PC-3 (cell line): ENCODE measurements at regions not wholly inside any gene's neighbourhood (a gene's known extent, or its start where the extent isn't known, plus 50 kb on each side); places are given as distances from the start of the nearest gene placed in this dataset.
"Not testable (repeated sequence)": the region's sequence is repeated elsewhere in the genome, so short reads cannot be mapped to it uniquely, and the experiment has no call there.

Source experiments
- ATAC-seq: fragments of 200-7000 bp; cut with Tn5 transposase; 2 replicates; pipeline ENCODE4 v1.9.1; 2020; ENCODE audit warnings: mild to moderate bottlenecking, moderate library complexity
- BruUV-seq: library from RNA; stranded (reverse); fragments of 400-500 nt; replicated peaks from 2 replicates; lab custom pipeline; 2021; lab: Mats Ljungman, UMichigan
- CTCF ChIA-PET: fragments of 300-600 bp; sonication (Branson Sonifier 250); formaldehyde crosslinking; loops from one replicate; lab custom pipeline; 2022; ENCODE audit warnings: antibody characterized with exemption; lab: Charles Lee
- POLR2A ChIA-PET: fragments of 300-600 bp; sonication (Branson Sonifier 250); formaldehyde crosslinking; loops from one replicate; lab custom pipeline; 2022; ENCODE audit warnings: antibody characterized with exemption; ENCODE audit not compliant: unreplicated experiment; lab: Charles Lee
- DNase-seq: peaks from one replicate; pipeline ENCODE4 v3.0.0-alpha.2; 2015
- H2AFZ ChIP-seq: fragments of 300-600 bp; sonication (generic); 2 replicates; pipeline ENCODE4 v1.6.0; 2016; ENCODE audit warnings: antibody characterized with exemption, low read length
- H3F3A ChIP-seq: fragments of 300-600 bp; sonication (generic); one replicate; pipeline ENCODE4 v1.6.0; 2017; ENCODE audit warnings: antibody characterized with exemption, low read length, control low read depth, mild to moderate bottlenecking; ENCODE audit not compliant: unreplicated experiment
- H3K27ac ChIP-seq: fragments of 300-600 bp; sonication (generic); 2 replicates; pipeline ENCODE4 v1.5.1; 2016; ENCODE audit warnings: mild to moderate bottlenecking, low read length
- H3K27me3 ChIP-seq: fragments of 300-600 bp; sonication (generic); 2 replicates; pipeline ENCODE4 v1.6.1; 2016; ENCODE audit warnings: low read length, mixed read lengths
- H3K36me3 ChIP-seq: fragments of 300-600 bp; sonication (generic); 2 replicates; pipeline ENCODE4 v1.6.1; 2016; ENCODE audit warnings: low read depth, mixed run types, low read length, mixed read lengths
- H3K4me1 ChIP-seq: fragments of 300-600 bp; sonication (generic); 2 replicates; pipeline ENCODE4 v1.5.1; 2016; ENCODE audit warnings: low read length; ENCODE audit not compliant: insufficient read depth
- H3K4me2 ChIP-seq: fragments of 300-600 bp; sonication (generic); 2 replicates; pipeline ENCODE4 v1.6.0; 2016; ENCODE audit warnings: low read length
- H3K4me3 ChIP-seq: fragments of 300-600 bp; sonication (generic); 2 replicates; pipeline ENCODE4 v1.5.1; 2016; ENCODE audit warnings: mild to moderate bottlenecking, low read length, mixed read lengths
- H3K79me2 ChIP-seq: fragments of 300-600 bp; sonication (generic); 2 replicates; pipeline ENCODE4 v1.6.1; 2017; ENCODE audit warnings: low read length, mixed read lengths
- H3K9ac ChIP-seq: fragments of 300-600 bp; sonication (generic); 2 replicates; pipeline ENCODE4 v1.6.0; 2016; ENCODE audit warnings: mild to moderate bottlenecking, low read length
- H3K9me2 ChIP-seq: fragments of 300-600 bp; sonication (generic); replicated peaks from 2 replicates; pipeline ENCODE4 v1.6.1; 2016; ENCODE audit warnings: mixed run types, low read length, mixed read lengths
- H3K9me3 ChIP-seq: fragments of 300-600 bp; sonication (generic); 2 replicates; pipeline ENCODE4 v1.6.1; 2016; ENCODE audit warnings: low read length, mixed read lengths
- H4K20me1 ChIP-seq: fragments of 300-600 bp; sonication (generic); 2 replicates; pipeline ENCODE4 v1.6.1; 2016; ENCODE audit warnings: low read length, mixed read lengths
- CTCF ChIP-seq: fragments of 300-600 bp; sonication (generic); conservative IDR thresholded peaks from 2 replicates; pipeline ENCODE4 v1.5.1; 2017; ENCODE audit warnings: antibody characterized with exemption, low read depth, mild to moderate bottlenecking, low read length
- EZH2 ChIP-seq: fragments of 300-600 bp; sonication (generic); IDR thresholded peaks from one replicate; pipeline ENCODE4 v1.6.1; 2017; ENCODE audit warnings: antibody characterized with exemption, mild to moderate bottlenecking, low read length; ENCODE audit not compliant: unreplicated experiment
- EZH2phosphoT487 ChIP-seq: fragments of 300-600 bp; sonication (generic); IDR thresholded peaks from 2 replicates; pipeline ENCODE4 v1.6.1; 2018; ENCODE audit warnings: mild to moderate bottlenecking, antibody characterized with exemption, low read length, borderline replicate concordance
- intact Hi-C: fragments of 100-400 bp; cut with micrococcal nuclease; formaldehyde crosslinking; loops from 2 replicates; pipeline ENCODE4 v1.9.0; 2023

DNA sequence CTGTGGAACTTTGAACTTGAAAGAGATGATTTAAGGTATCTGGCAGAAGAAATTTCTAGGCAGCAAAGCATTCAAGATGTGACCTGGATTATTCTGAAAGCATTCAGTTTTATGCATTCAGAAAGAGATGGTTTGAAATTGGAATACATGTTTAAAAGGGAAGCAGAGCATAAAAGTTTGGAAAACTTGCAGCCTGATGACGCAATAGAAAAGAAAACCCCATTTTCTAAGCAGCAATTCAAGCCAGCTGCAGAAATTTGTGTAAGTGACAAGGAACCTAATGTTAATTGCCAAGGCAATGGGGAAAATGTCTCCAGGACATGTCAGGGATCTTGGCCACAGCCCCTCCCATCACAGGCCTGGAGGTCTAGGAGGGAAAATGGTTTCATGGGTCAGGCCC is 354.0 kb downstream of the ZNF326 start:
- intact Hi-C loops: no loop called here

DNA sequence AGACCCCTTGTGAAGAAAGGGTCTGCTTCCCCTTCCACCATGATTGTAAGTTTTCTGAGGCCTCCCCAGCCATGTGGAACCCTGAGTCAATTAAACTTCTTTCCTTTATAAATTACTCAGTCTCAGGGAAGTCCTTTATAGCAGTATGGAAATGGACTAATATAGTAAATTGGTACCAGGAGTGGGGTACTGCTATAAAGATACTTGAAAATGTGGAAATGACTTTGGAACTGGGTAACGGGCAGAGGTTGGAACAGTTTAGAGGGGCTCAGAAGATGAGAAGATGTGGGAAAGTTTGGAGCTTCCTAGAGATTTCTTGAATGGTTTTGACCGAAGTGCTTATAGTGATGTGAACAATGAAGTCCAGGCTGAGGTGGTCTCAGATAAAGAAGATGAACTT is 353.5 kb downstream of the ZNF326 start:
- ATAC-seq, CTCF ChIA-PET, H3K9me2 ChIP-seq, intact Hi-C loops, H2AFZ ChIP-seq, H3F3A ChIP-seq, DNase-seq, H3K4me1 ChIP-seq, H3K36me3 ChIP-seq, POLR2A ChIA-PET, H3K27me3 ChIP-seq, H3K27ac ChIP-seq, H3K4me2 ChIP-seq, H3K79me2 ChIP-seq, H3K4me3 ChIP-seq, H3K9ac ChIP-seq, H3K9me3 ChIP-seq, H4K20me1 ChIP-seq, BruUV-seq: not testable (repeated sequence)

More for the DNA sequence above, 354.0 kb downstream of the ZNF326 start:
- Histone ChIP-seq H4K20me1 (no peaks in the 10 kb centered on the region), H3K36me3 (no peaks in the 10 kb centered on the region), H3K9me2 (no peaks in the 10 kb centered on the region), H3K27ac (no peak overlapping the region), H3K9me3 (no peaks in the 10 kb centered on the region), H3K4me1 (no peaks in the 10 kb centered on the region), H2AFZ (no peak overlapping the region), H3K4me2 (no peak overlapping the region), H3K79me2 (no peaks in the 10 kb centered on the region), H3K4me3 (no peak overlapping the region), H3F3A (no peaks in the 10 kb centered on the region), H3K9ac (no peak overlapping the region), H3K27me3 (peaks cover 3% of the 10 kb centered on the region; the same call in 1 of the 2 replicates)
- ATAC-seq (no peak), DNase-seq (no peak)
- no TSS peak for BruUV-seq
- ChIA-PET CTCF (no interaction called here), POLR2A (no interaction called here)
- no peak for TF ChIP-seq CTCF
- TF ChIP-seq EZH2phosphoT487: no peak
- TF ChIP-seq EZH2: no peak

DNA sequence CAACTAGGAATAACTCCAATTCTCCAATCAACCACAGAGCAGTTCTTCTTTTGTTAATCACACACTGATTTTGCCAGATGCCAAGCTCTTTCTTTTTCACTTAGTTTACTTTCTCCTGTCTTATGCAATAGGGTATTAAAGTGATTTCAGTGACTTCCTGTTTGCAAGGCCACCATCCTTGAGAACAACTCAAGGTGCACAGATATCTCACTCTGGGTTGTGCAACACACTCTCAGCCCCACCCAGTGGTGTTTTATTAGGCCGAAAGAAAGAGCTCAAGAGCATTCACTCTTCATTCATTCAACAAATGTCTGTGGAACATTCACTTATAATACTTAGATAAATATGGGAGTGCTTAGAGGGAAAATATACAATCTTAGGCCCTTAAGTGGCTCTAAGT is 352.5 kb downstream of the ZNF326 start:
- Histone ChIP-seq H3K27me3 (peaks cover 6% of the 10 kb centered on the region; the same call in 1 of the 2 replicates), H3K36me3 (no peaks in the 10 kb centered on the region)
- ATAC-seq: no peak

More for the DNA sequence above, 352.5 kb downstream of the ZNF326 start:
- no peaks in the 10 kb centered on the region for H3F3A ChIP-seq
- BruUV-seq: no TSS peak
- no peak overlapping the region for H2AFZ ChIP-seq
- H3K4me1 ChIP-seq: no peaks in the 10 kb centered on the region
- TF ChIP-seq CTCF (no peak), EZH2phosphoT487 (no peak), EZH2 (no peak)
- H3K9me3 ChIP-seq: no peaks in the 10 kb centered on the region
- no peak overlapping the region for H3K9ac ChIP-seq
- ChIA-PET POLR2A (no interaction called here), CTCF (no interaction called here)
- no peak overlapping the region for H3K4me2 ChIP-seq
- no peak overlapping the region for H3K27ac ChIP-seq
- no peak overlapping the region for H3K4me3 ChIP-seq
- no peak for DNase-seq
- H3K79me2 ChIP-seq: no peaks in the 10 kb centered on the region
- no peaks in the 10 kb centered on the region for H4K20me1 ChIP-seq
- H3K9me2 ChIP-seq: no peaks in the 10 kb centered on the region
- intact Hi-C loops: no loop called here
